ENCODE measurements at regions not wholly inside any gene's neighbourhood (a gene's known extent, or its start where the extent isn't known, plus 50 kb on each side); places are given as distances from the start of the nearest gene placed in this dataset.
"Not testable (repeated sequence)": the region's sequence is repeated elsewhere in the genome, so short reads cannot be mapped to it uniquely, and the experiment has no call there.

DNA sequence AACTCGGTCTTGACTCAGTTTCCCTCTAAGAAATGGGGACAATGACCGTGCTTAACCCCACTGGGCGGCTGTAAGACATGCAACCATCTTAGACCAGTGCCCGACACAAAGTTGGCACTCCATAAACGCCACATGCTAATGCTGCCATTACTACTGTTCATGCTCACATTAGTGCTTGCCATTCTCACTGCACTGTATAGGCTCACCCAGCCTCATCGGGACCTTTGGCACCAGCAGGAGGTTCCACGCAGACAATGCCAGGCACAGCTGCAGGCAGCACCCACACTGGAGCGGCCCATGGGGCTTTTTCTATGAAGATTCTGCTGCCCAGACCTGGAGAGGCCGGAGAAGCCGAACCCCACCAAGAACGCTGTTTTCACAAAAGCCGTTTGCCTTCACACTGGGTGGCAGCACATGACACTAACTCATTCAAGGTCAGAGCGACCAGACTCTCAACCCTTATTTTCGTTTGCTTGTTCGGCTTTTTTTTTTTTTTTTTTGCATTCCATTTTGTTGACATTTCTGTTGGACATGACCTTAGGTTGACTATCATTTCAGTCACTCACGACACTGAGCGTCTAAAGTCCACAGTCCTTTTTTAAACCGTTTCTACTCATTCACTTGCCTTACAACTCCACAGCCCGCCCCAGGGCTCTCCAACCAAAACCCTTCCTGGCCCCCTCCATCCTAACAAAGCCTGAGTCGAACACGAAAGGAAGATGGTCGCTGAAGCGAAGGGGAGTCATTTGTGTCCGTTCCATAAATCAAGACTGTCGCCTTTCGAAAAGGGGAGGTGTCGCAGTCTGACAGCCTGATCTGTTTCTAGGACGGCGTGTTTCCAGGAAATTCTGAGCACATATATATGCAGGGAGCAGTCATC is 124.4 kb upstream of the RNF32 start:
- DNase-seq (ENCODE audit: low spot score): no peak

DNA sequence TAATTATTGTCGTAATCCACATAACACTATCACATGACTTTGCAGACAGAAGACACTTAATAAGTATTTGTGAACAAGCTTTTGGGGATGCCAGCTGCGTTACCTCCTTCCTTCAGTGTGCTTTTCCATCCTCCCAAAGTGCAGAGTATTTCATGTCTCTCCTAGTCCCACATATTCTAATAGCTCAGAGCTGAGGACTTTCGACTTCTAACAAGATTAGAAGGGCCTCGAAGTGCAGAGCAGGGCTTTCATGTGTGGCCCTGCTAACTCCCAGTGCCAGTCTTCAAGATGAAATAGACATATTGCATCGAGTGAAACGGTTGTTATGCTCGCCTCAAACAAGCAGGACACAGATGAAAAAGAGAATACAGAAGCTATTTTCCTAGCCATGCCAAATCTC is 125.7 kb upstream of the RNF32 start:
- no peak for DNase-seq (ENCODE audit: low spot score)

DNA sequence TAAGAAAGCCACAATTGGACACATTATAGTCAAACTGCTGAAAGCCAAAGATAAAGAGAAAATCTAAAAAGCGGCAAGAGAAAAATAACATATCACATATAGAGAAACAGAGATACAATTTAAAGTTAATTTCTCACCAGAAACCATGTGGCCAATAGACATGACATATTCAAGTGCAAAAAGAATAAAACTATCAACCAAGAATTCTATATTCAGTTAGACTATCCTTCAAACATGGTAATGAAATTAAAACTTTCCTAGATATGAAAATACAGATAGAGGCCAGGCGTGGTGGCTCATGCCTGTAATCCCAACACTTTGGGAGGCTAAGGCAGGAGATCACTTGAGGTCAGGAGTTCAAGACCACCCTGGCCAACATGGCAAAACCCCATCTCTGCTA is 129.1 kb upstream of the RNF32 start:
- DNase-seq (ENCODE audit: low spot score): no peak

DNA sequence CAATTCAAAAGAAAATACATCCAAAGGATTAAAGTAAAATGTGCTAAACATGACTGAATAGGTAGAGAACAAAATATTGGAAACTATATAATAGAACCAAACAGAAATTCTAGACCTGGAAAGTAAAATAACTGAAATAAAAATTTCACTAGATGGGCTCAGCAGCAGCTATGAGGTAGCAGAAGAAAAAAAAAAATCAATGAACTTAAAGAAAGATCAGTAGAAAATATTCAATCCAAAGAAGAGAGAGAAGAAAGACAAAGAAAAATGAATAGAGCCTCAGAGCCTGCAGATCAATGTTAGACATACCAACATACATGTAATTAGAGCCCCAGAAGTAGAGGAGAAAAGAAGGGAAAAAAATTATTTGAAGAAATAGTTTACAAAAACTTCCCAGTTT is 129.6 kb upstream of the RNF32 start:
- no peak for DNase-seq (ENCODE audit: low spot score)

DNA sequence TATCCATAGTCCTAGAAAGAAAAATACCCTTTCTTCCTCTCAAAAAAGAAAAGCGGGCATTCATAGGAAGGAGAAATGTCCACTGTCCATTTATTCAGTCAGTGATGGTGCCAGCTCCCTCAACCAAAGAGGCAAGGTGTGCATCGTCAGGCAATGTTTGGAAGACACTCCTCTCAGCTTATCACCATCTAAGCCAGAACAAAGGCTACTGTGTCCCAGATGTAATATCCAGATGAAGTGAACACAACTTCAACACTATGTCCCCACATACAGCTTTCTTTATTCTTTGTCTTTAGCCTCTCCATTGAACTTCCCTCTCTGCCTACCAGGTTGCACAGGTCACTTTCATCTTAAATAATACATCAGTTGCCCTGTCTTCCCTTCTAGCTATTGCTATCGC is 131.4 kb upstream of the RNF32 start:
- no peak for DNase-seq (ENCODE audit: low spot score)

DNA sequence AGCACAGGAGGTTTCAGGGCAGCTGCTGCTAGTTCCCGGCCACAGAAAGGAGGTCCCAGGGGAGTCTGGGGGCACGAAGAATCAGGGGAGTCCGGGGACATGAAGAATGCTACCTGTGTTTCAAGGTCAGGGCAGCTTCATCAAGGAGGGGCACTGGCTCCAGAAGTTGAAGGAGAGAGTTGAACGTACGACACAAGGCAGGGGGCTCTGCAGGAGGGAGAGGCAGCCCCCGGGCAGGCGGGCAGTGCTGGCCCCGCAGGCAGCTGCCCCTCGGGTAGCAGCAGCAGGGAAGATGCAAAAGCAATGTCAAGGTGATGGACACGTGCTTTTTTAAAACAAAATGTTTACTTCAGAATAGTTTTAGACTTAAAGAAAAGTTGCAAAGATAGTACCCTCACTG is 134.7 kb upstream of the RNF32 start:
- no peak for DNase-seq (ENCODE audit: low spot score)

DNA sequence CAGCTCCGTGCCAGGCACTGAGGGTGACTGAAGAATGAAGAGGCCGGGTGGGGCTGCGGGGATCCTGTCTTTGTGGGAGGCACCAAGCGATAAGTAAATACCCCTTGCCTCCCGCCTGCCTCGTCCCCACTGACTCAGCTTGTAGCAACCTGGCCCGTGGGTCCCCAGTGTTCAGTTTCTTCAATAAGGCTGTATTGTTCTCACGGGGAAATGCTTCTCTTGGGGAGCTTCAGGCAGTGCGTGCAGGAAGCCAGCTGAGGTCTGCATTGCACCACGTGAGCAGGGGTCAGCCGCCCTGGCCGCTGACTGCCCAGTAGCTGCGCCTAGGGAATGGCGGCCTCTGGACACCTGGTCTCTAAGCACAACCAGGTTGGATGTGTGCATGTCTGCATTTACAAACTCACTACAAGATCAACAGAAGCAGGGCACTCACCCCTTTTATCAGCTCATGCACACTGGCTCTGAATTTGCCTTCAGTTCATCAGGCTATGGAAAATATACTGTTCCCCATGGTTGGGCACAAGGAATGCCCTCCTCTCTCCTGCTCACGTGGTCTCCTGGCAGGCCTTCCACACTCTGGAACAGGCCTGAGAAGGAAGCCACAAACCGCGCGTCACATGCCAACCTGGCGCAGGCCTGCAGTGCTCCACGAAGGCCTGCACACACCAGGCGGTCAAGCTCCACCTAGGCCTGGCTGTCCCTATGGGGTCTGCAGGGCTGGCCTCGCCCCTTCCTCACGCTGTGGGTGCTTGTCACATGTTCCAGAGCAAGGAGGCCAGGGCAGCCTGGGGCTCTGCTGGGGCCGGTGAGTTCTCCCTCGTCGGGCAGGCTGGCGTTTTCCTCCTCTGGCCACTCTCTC is 135.7 kb upstream of the RNF32 start:
- DNase-seq (ENCODE audit: low spot score): no peak

DNA sequence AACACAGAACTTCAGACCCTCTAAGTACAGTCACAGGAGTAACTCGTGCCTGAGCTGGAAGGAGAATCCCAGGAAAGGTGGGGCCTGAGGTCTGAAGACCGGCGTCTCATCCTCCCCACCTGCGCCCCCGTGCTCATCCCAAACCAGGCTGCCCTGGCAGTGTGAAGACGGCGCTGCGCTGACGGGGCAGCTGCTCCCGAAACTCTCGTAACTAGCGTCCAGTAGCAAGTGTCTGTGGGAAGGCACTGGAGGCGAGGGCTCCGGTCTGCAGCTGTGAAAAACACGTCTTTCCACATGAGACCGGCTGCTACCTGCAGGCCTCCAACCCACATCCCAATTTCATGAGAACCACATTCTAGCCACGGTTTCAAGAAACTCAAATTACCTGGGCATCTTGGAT is 136.6 kb upstream of the RNF32 start:
- DNase-seq (ENCODE audit: low spot score): no peak

DNA sequence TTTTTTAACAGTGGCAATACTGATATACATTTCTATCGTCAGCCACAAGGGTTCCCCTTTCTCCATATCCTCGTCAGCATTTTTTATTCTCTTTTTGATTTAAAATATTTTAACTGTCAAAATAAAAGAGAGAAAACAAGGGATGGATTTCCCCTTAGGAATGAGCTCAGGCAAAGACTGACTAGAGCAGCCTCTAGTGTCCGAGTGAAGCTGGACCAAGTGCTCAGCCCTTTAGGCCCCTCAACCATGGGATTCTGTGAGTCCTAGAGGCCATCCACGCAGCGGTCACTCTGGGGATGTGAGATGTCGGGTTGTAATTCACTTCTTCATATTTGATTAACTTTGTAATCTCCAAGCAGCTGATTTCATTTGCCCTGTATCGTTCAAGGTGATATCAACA is 137.4 kb upstream of the RNF32 start:
- no peak for DNase-seq (ENCODE audit: low spot score)

DNA sequence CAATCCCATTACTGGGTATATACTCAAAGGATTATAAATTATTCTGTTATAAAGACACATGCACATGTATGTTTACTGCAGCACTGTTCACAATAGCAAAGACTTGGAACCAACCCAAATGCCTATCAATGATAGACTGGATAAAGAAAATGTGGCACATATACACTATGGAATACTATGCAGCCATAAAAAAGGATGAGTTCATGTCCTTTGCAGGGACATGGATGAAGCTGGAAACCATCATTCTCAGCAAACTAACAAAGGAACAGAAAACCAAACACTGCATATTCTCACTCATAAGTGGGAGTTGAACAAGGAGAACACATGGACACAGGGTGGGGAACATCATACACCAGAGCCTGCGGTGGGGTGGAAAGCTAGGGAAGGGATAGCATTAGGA is 138.8 kb upstream of the RNF32 start:
- DNase-seq (ENCODE audit: low spot score): not testable (repeated sequence)

DNA sequence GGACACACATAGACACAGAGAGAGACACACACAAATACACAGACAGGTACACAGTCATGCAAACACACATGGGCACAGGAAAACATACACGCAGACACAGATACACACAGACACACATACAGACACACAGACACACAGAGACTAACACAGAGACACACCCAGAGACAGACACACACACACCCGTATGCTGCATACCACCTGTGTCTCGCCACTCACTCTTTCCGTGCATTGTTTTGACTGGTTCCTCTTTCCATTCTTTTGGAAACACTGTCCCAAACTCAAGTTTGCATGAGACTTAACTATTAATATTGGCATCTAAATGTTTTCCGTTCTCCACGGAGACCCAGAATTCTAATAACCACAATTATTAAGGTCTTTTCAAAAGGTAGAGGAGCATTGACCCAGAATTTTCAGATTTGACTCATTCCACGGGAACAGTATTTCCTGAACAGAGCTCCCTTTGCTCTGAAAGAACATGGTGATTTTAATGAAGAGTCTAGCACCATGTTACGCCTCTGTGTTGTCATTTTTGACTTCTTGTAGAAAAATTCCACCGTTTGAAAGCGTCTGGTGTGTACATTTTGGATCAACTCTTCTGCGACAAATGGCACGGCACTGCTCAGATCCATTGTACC is 141.2 kb upstream of the RNF32 start:
- DNase-seq (ENCODE audit: low spot score): no peak

DNA sequence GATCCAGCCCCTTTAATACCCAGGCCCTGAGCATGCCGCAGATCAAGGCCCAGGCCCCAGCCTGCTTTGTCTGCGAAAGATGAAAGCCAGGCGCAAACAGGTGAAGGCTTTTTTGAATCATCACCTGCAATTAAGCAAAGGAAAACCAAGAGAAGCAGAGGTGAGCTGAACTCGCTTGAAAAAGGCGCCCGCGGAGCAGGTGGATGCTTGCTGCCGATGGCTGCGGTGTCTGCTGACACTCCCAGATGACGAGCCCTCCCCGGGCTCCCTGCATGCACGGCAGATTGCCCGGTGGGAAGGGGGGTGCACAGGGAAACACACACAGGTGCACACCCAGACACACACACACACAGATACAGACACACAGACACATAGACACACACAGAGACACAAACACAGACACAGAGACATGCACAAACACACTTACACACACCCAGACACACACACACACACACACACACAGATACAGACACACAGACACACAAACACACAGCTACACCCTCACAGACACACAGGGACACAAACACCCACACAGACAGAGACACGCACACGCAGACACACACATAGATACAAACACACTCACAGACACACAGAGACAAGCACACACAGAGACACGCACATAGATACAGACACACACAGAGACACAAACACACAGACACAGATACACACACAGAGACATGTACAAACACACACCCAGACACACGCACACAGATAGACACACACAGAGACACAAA is 142.6 kb upstream of the RNF32 start:
- no peak for DNase-seq (ENCODE audit: low spot score)

DNA sequence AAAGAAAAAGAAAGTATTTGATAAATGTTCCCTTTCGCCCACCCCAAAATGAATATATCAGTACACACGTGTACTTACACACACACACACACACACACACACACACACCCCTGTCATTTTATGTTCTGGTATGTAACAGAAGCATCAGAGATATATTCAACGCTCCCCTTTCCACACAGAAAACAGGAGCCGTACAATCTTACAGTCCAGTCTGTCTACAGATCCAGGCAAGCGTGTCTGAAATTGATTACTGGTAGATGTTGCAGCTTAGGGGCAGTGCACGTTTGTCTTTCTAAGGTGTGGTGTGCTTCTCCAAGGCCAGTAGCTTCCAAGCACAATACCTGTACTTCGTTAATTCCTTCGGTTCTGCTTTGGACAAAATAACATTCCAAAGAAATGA is 143.7 kb upstream of the RNF32 start:
- DNase-seq (ENCODE audit: low spot score): no peak

DNA sequence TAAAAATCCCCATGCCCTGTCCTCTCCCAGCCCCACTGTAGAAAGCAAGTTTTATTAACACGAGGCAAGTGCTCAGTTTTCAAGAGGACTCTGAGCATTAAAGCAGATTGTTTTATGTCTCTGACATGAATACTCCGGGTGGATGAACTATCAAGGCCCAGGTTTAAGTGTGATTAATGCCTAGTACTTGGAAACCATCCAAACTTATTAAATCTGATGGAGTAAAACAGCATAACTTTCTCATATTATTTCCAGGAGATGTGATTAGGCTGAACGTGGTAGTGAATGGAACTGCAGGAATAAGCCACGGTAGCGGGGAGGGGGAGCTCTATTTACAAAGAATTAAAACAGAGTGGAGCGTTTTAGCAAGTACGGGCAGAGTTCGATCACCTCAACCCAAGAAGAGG is 144.2 kb upstream of the RNF32 start:
- no peak for DNase-seq (ENCODE audit: low spot score)

DNA sequence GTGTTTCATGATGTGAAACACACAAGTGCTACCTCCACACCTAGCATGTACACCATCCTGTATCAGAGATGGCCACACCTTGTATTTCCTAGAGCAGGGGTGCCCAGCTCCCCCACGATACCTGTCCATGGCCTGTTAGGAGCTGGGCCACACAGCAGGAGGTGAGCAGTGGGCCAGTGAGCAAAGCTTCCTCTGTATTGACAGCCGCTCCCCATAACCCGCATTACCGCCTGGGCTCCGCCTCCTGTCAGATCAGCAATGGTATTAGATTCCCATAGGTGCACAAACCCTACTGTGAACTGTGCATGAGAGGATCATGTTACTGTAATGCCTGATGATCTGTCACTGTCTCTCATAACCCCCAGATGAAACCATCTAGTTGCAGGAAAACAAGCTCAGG is 145.6 kb upstream of the RNF32 start:
- no peak for DNase-seq (ENCODE audit: low spot score)

DNA sequence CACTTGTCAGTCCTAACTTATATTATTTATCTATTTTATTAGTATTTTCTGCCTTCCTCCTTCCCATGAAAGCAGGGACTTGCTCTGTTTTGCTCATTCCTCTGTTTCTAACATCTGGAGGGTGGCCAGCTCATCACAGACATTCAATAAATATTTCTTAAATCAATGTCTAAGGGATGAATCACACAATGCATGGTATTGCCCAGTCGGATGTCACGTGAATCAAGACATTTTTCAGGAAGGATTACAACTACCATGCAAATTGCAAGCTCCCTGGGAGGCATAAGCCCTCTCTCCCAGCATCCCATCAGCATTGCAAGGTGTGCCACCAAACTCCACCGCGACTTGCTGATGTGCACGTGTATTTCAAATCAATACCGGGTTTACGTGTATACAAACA is 146.6 kb upstream of the RNF32 start:
- DNase-seq (ENCODE audit: low spot score): no peak

DNA sequence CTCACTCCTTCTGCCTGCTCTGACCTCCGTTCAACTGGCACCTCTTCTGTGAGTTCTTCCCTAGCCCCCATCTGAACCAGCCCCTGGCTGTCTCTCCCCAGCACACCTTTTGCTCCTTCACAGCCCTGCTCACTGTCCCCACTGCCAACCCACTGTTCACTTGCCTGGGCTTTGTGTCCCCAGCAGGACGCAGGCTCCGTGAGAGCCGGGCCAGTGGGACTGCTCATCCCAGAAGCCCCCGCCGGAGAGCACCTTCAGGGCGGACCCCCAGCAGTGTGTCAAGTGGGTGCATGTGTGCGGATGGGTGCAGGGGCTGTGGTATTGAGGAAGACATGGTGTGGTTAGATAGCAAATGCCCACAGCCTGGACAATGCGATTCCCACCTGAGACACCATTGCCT is 148.4 kb upstream of the RNF32 start:
- DNase-seq (ENCODE audit: low spot score): no peak

DNA sequence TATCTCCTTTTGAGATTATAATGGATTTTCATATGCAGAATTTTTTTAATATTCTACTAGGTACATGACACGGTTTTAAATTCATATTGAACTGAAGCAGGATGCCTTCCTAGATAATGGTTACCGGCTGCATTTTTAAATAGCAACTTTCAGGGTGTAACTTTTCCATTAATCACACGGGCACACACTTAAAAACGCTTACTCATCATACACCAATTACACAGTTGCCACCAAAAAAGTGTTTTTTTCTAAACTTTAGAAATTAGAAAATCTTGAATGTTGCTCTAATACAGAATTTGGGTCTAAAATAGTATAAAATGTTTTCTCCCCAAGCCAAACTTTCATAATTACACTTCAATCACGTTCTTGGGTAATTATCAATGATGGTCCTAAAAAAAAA is 149.1 kb upstream of the RNF32 start:
- no peak for DNase-seq (ENCODE audit: low spot score)

DNA sequence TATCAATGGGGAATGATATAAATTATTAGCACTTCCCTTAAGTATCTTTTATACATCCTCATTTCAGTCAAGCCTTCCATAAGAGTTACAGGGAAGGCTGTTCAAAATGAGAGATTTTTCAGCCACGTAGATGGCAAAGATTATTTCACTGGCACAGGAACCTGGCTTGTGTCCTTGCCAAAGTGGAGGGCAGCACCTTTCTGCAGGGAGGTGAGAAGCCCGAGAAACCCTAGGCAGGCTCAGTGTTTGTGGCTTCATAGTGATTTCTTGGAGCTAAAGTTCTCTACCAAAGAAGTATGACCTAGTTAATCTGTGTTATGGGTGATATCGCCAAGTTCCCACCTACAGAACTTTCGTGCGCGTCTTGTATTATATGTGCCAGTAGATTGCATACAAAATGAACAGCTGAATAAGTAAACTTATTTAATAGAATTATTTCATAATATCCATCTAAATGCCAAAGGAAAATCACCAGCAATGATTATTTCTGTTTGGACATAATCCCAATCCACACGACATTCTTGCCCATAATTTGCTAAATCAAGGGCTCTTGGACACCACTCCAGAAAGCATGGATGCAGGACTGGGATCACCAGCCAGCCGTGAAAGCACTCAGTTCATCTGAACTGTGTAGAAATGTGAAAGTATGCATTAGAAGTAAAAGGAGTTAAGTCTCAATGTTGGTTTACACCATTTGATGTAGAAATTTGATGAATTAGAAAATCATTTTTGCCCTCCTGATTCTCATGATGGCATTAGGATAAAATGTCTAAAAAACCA is 150.4 kb upstream of the RNF32 start:
- no peak for DNase-seq (ENCODE audit: low spot score)

DNA sequence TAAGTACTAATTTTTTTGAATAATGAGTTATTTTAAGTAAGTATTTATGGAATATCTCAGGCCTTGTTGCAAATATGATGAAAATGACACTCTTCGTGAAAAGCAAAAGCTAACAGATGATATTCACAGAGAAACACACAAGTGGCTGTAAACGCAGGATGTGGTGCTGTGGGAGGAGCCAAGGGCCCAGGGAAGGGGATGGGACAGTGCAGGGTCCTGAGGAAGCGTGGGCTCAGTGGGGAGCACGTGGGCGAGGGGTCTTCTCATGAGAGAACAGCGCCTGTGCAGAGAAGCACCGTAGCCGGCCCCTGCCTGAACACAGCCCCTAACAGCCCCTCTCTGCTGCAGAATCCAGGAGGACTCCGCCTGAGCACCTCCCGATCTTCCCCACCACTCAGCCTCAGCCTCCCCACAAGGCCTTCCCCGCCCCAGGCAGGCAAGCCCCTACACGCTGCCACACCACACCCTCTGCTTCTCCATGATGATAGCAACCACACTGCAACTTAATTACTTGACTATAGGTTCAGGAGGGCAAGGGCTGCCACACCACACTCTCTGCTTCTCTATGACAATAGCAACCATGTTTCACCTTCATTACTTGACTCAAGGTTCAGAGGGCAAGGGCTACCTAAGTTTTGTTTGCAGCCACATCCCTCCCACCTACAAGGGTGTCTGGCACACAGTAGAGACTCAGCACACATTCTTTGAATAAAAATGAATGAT is 152.6 kb upstream of the RNF32 start:
- no peak for DNase-seq (ENCODE audit: low spot score)

DNA sequence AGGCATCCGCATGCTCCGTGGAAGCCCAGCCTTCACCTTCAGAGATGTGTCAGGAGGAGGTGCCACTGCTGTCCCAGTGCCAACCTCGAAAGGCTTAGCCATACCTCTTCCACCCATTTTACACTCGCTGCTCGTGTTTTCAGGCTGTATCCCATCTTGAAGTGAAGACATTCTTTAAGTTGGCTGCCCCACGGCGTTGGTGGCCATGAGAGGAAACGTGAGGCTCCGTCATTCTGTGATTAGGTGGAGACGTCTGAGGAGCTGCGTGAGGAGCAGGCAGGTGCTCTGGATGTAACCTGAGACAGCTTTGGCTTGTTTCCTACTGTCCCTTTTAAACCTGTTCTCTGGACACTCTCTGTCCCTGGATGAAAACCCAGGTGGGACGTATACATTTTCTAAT is 159.9 kb upstream of the RNF32 start:
- DNase-seq (ENCODE audit: low spot score): no peak

Data from A172 (cell line).